HEK293 (cell line): ENCODE measurements at regions not wholly inside any gene's neighbourhood (a gene's known extent, or its start where the extent isn't known, plus 50 kb on each side); places are given as distances from the start of the nearest gene placed in this dataset.

Source experiments
- CTCF ChIA-PET: fragments of 350-600 bp; formaldehyde crosslinking; extraction: SDS; loops from one replicate; lab custom pipeline; 2021; ENCODE audit warnings: antibody characterized with exemption; lab: Yijun Ruan, JAX
- POLR2A ChIA-PET: fragments of 300-600 bp; formaldehyde crosslinking; extraction: SDS; loops from one replicate; lab custom pipeline; 2020; ENCODE audit warnings: antibody characterized with exemption, inconsistent platforms; lab: Yijun Ruan, JAX
- H3K27ac ChIP-seq: fragments of 200-500 bp; sonication (Bioruptor generic); 2 replicates; pipeline ENCODE4 v1.5.1; 2014; ENCODE audit warnings: low read depth, low read length, control low read depth, inconsistent platforms; ENCODE audit errors: extremely low read depth
- H3K36me3 ChIP-seq, 2 experiments: fragments of 200-500 bp in 1 of 2; sonication (Bioruptor generic) in 1 of 2; 1 replicate in 1 of 2; 2 replicates in 1 of 2; pipeline ENCODE4 v1.5.1; 2014 to 2017; ENCODE audit warnings: inconsistent platforms in 2 of 2, low read length in 2 of 2; ENCODE audit not compliant: control insufficient read depth in 2 of 2, insufficient read depth in 1 of 2
- H3K4me1 ChIP-seq: fragments of 200-500 bp; sonication (Bioruptor generic); 2 replicates; pipeline ENCODE4 v1.5.1; 2014; ENCODE audit warnings: mild to moderate bottlenecking, low read length, inconsistent platforms; ENCODE audit not compliant: control insufficient read depth, insufficient read depth
- H3K4me3 ChIP-seq: 2 replicates; pipeline ENCODE4 v1.5.1; 2011; ENCODE audit warnings: low read depth, mild to moderate bottlenecking, control low read depth, low read length, moderate library complexity
- H3K9me3 ChIP-seq: fragments of 200-500 bp; sonication (Bioruptor generic); 2 replicates; pipeline ENCODE4 v1.5.1; 2014; ENCODE audit warnings: low read depth, low read length, inconsistent platforms; ENCODE audit not compliant: control insufficient read depth, insufficient read depth
- CTCF ChIP-seq: fragments of 450-650 bp; formaldehyde crosslinking; IDR thresholded peaks from 2 replicates; pipeline ENCODE4 v1.5.1; 2016; ENCODE audit warnings: missing biosample characterization, missing genetic modification characterization
- KLF10 ChIP-seq: fragments of 450-650 bp; IDR thresholded peaks from 2 replicates; pipeline ENCODE4 v1.5.1; 2018; ENCODE audit warnings: missing biosample characterization, mild to moderate bottlenecking, missing genetic modification characterization
- MZF1 ChIP-seq: fragments of 450-650 bp; formaldehyde crosslinking; IDR thresholded peaks from 2 replicates; pipeline ENCODE4 v1.5.1; 2017; ENCODE audit warnings: missing biosample characterization, missing genetic modification characterization, borderline replicate concordance
- SCRT2 ChIP-seq: fragments of 450-650 bp; formaldehyde crosslinking; IDR thresholded peaks from 2 replicates; pipeline ENCODE4 v1.5.1; 2016; ENCODE audit warnings: missing biosample characterization, missing genetic modification characterization
- ZBTB49 ChIP-seq: fragments of 450-650 bp; formaldehyde crosslinking; IDR thresholded peaks from 2 replicates; pipeline ENCODE4 v1.5.1; 2016; ENCODE audit warnings: missing biosample characterization, missing genetic modification characterization, low read depth
- ZNF2 ChIP-seq: fragments of 450-650 bp; formaldehyde crosslinking; IDR thresholded peaks from 2 replicates; pipeline ENCODE4 v1.5.1; 2016; ENCODE audit warnings: missing biosample characterization, missing genetic modification characterization
- ZNF292 ChIP-seq: fragments of 450-650 bp; formaldehyde crosslinking; IDR thresholded peaks from 2 replicates; pipeline ENCODE4 v1.5.1; 2016; ENCODE audit warnings: low read depth, missing biosample characterization, missing genetic modification characterization, borderline replicate concordance
- ZNF335 ChIP-seq: fragments of 450-650 bp; formaldehyde crosslinking; conservative IDR thresholded peaks from 2 replicates; pipeline ENCODE4 v1.5.1; 2016; ENCODE audit warnings: missing biosample characterization, missing genetic modification characterization
- ZNF341 ChIP-seq: fragments of 450-650 bp; formaldehyde crosslinking; IDR thresholded peaks from 2 replicates; pipeline ENCODE4; 2016; ENCODE audit warnings: low read depth, missing biosample characterization, missing genetic modification characterization
- ZNF362 ChIP-seq: fragments of 450-650 bp; formaldehyde crosslinking; IDR thresholded peaks from 2 replicates; pipeline ENCODE4 v1.5.1; 2016; ENCODE audit warnings: missing biosample characterization, missing genetic modification characterization
- ZNF518A ChIP-seq: fragments of 450-650 bp; formaldehyde crosslinking; conservative IDR thresholded peaks from 2 replicates; pipeline ENCODE4 v1.5.1; 2016; ENCODE audit warnings: low read depth, missing biosample characterization, missing genetic modification characterization
- ZNF610 ChIP-seq: fragments of 450-650 bp; formaldehyde crosslinking; IDR thresholded peaks from 2 replicates; pipeline ENCODE4 v1.5.1; 2016; ENCODE audit warnings: missing biosample characterization, missing genetic modification characterization, borderline replicate concordance
- ZNF654 ChIP-seq: fragments of 450-650 bp; formaldehyde crosslinking; IDR thresholded peaks from 2 replicates; pipeline ENCODE4 v1.5.1; 2016; ENCODE audit warnings: low read depth, missing biosample characterization, missing genetic modification characterization
- ZNF692 ChIP-seq: fragments of 450-650 bp; formaldehyde crosslinking; IDR thresholded peaks from 2 replicates; pipeline ENCODE4 v1.5.1; 2016; ENCODE audit warnings: missing biosample characterization, missing genetic modification characterization

GRCh38 chr9:109901201-109901600 is 121.2 kb downstream of the PALM2AKAP2 start:
- TF ChIP-seq ZNF292 (no peak), SCRT2 (tag by site-specific recombination) (0 out of 2 replicates have a peak, but pooled peaks have one; percentile 10)

GRCh38 chr9:109903515-109904138 is 123.6 kb downstream of the PALM2AKAP2 start:
- POLR2A ChIA-PET, result no interaction called here
- CTCF ChIA-PET, result interaction anchor here (0.5 to 9.4 kb wide), 59 partner anchors 8 to 1656 kb away, joined by 3 to 122 read pairs (median 4); no protein-coding TSS in a partner anchor

More at GRCh38 chr9:109901201-109901600, 121.2 kb downstream of the PALM2AKAP2 start:
- Histone ChIP-seq H3K4me3 (no peak overlapping the region), H3K27ac (no peak overlapping the region), H3K9me3 (no peaks in the 10 kb centered on the region), H3K4me1 (no peaks in the 10 kb centered on the region), H3K36me3 (no peaks in the 10 kb centered on the region)
- POLR2A ChIA-PET, result no interaction called here
- CTCF ChIA-PET, result interaction anchor here (0.6 to 9.4 kb wide), 6 partner anchors 8 to 652 kb away, joined by 3 to 122 read pairs (median 22); no protein-coding TSS in a partner anchor

More at GRCh38 chr9:109903515-109904138, 123.6 kb downstream of the PALM2AKAP2 start:
- Histone ChIP-seq H3K4me3 (no peak overlapping the region), H3K27ac (no peak overlapping the region), H3K9me3 (no peaks in the 10 kb centered on the region), H3K36me3 (no peaks in the 10 kb centered on the region), H3K4me1 (no peaks in the 10 kb centered on the region)
- 0 out of 2 replicates have a peak, but pooled peaks have one; percentile 47 for TF ChIP-seq ZNF2
- peak; percentile 94 for TF ChIP-seq ZNF654 (tag by site-specific recombination)
- TF ChIP-seq ZNF362, result peak; percentile 94
- TF ChIP-seq ZNF610 (tag by site-specific recombination), result peak; percentile 88; the same call in 1 of the 2 replicates
- no peak for TF ChIP-seq KLF10 (tag by site-specific recombination)
- TF ChIP-seq ZNF335, result 0 out of 2 replicates have a peak, but pooled peaks have one; percentile 18
- TF ChIP-seq ZNF518A (tag by site-specific recombination), result 0 out of 2 replicates have a peak, but pooled peaks have one; percentile 12
- no peak for TF ChIP-seq MZF1 (tag by site-specific recombination)
- no peak for TF ChIP-seq ZNF341 (tag by site-specific recombination)
- peak; percentile 70; the same call in 1 of the 2 replicates for TF ChIP-seq CTCF
- 0 out of 2 replicates have a peak, but pooled peaks have one; percentile 42 for TF ChIP-seq ZNF692 (tag by site-specific recombination)
- TF ChIP-seq ZBTB49 (tag by site-specific recombination), result no peak
